Neural progenitor cell (in vitro differentiated cells): ENCODE measurements at regions not wholly inside any gene's neighbourhood (a gene's known extent, or its start where the extent isn't known, plus 50 kb on each side); places are given as distances from the start of the nearest gene placed in this dataset.

ENCODE experiments used
- DNase-seq: peaks from one replicate; pipeline ENCODE4 v3.0.0-alpha.2; 2016; ENCODE audit warnings: low spot score
- H2AFZ ChIP-seq: fragments of 200-600 bp; sonication (generic); replicated peaks from 2 replicates; pipeline ENCODE4 v1.6.1; 2016; ENCODE audit warnings: antibody characterized with exemption
- H3F3A ChIP-seq: fragments of 200-600 bp; sonication (generic); 2 replicates; pipeline ENCODE4 v1.6.1; 2016; ENCODE audit warnings: antibody characterized with exemption, low read depth
- H3K27ac ChIP-seq: fragments of 200-600 bp; sonication (generic); 2 replicates; pipeline ENCODE4 v1.5.1; 2016; ENCODE audit warnings: mild to moderate bottlenecking
- H3K27me3 ChIP-seq: fragments of 200-600 bp; sonication (generic); 2 replicates; pipeline ENCODE4 v1.6.1; 2016; ENCODE audit warnings: mild to moderate bottlenecking, moderate library complexity
- H3K36me3 ChIP-seq: fragments of 200-600 bp; sonication (generic); 2 replicates; pipeline ENCODE4 v1.5.1; 2016
- H3K4me1 ChIP-seq: fragments of 200-600 bp; sonication (generic); 2 replicates; pipeline ENCODE4 v1.6.1; 2016; ENCODE audit warnings: mixed run types
- H3K4me2 ChIP-seq: fragments of 200-600 bp; sonication (generic); 2 replicates; pipeline ENCODE4 v1.6.1; 2016
- H3K4me3 ChIP-seq: fragments of 200-600 bp; sonication (generic); 2 replicates; pipeline ENCODE4 v1.5.1; 2016
- H3K79me2 ChIP-seq: fragments of 200-600 bp; sonication (generic); 2 replicates; pipeline ENCODE4 v1.6.1; 2016; ENCODE audit warnings: low read depth
- H3K9ac ChIP-seq: fragments of 200-600 bp; sonication (generic); 2 replicates; pipeline ENCODE4 v1.6.1; 2016
- H3K9me3 ChIP-seq: fragments of 200-600 bp; sonication (generic); 2 replicates; pipeline ENCODE4 v1.5.1; 2016; ENCODE audit warnings: low read depth
- H4K20me1 ChIP-seq: fragments of 200-600 bp; sonication (generic); 2 replicates; pipeline ENCODE4 v1.6.1; 2016; ENCODE audit warnings: low read depth
- H3K27ac Mint-ChIP-seq: 3 replicates; pipeline ENCODE4 v1.8.0; 2021; ENCODE audit warnings: mixed read lengths
- H3K27me3 Mint-ChIP-seq: 2 replicates; pipeline ENCODE4 v1.8.0; 2022; ENCODE audit warnings: low read depth, mild to moderate bottlenecking, inconsistent platforms, moderate library complexity, mixed read lengths; ENCODE audit not compliant: insufficient read depth
- H3K36me3 Mint-ChIP-seq: 3 replicates; pipeline ENCODE4 v1.8.0; 2021; ENCODE audit warnings: mixed read lengths
- H3K4me1 Mint-ChIP-seq: 3 replicates; pipeline ENCODE4 v1.8.0; 2021; ENCODE audit warnings: mixed read lengths
- H3K4me3 Mint-ChIP-seq: 3 replicates; pipeline ENCODE4 v1.8.0; 2021; ENCODE audit warnings: mild to moderate bottlenecking, moderate library complexity, mixed read lengths
- H3K9me3 Mint-ChIP-seq: 3 replicates; pipeline ENCODE4 v1.8.0; 2020; ENCODE audit warnings: mixed read lengths
- CTCF ChIP-seq: fragments of 200-600 bp; sonication (generic); IDR thresholded peaks from 2 replicates; pipeline ENCODE4 v1.5.1; 2017; ENCODE audit warnings: antibody characterized with exemption, mild to moderate bottlenecking
- EZH2 ChIP-seq: fragments of 200-600 bp; sonication (generic); IDR thresholded peaks from 2 replicates; pipeline ENCODE4 v1.6.1; 2017; ENCODE audit warnings: antibody characterized with exemption, mild to moderate bottlenecking, moderate library complexity
- EZH2phosphoT487 ChIP-seq: fragments of 200-600 bp; sonication (generic); IDR thresholded peaks from 2 replicates; pipeline ENCODE4 v1.6.1; 2017; ENCODE audit warnings: antibody characterized with exemption

- no peak overlapping the region for H3K4me2 ChIP-seq
- Mint-ChIP-seq H3K9me3 (peaks cover 4% of the 10 kb centered on the region), H3K27me3 (peaks cover 3% of the 10 kb centered on the region), H3K4me3 (no peak overlapping the region), H3K4me1 (peaks cover 18% of the 10 kb centered on the region), H3K36me3 (peaks cover 4% of the 10 kb centered on the region), H3K27ac (no peak overlapping the region)
- H3K9ac ChIP-seq = no peak overlapping the region
- H3K4me1 ChIP-seq = no peaks in the 10 kb centered on the region
- TF ChIP-seq EZH2 = no peak
- TF ChIP-seq EZH2phosphoT487 = no peak
- no peak for TF ChIP-seq CTCF
- H3K9me3 ChIP-seq = no peaks in the 10 kb centered on the region
- DNase-seq = no peak
- no peak overlapping the region for H2AFZ ChIP-seq
- H3K79me2 ChIP-seq = no peaks in the 10 kb centered on the region
- H4K20me1 ChIP-seq = no peaks in the 10 kb centered on the region
- no peak overlapping the region for H3K27ac ChIP-seq
- no peaks in the 10 kb centered on the region for H3F3A ChIP-seq
- H3K27me3 ChIP-seq = peaks cover 15% of the 10 kb centered on the region
- no peak overlapping the region for H3K4me3 ChIP-seq
- no peaks in the 10 kb centered on the region for H3K36me3 ChIP-seq
Observed at GRCh38 chr4:138405934-138406567, 163.9 kb upstream of the SLC7A11 start.

- TF ChIP-seq EZH2phosphoT487 = no peak
- Histone ChIP-seq H3K79me2 (no peaks in the 10 kb centered on the region), H3K27me3 (peaks cover 21% of the 10 kb centered on the region), H3K36me3 (no peaks in the 10 kb centered on the region), H2AFZ (no peak overlapping the region), H3K4me1 (no peaks in the 10 kb centered on the region), H3K9ac (no peak overlapping the region), H3K27ac (no peak overlapping the region), H4K20me1 (no peaks in the 10 kb centered on the region), H3K4me2 (no peak overlapping the region), H3K4me3 (no peak overlapping the region), H3F3A (no peaks in the 10 kb centered on the region), H3K9me3 (no peaks in the 10 kb centered on the region)
- Mint-ChIP-seq H3K27me3 (peaks cover 3% of the 10 kb centered on the region), H3K4me1 (peaks cover 24% of the 10 kb centered on the region), H3K9me3 (peaks cover 4% of the 10 kb centered on the region), H3K4me3 (no peak overlapping the region), H3K27ac (no peak overlapping the region), H3K36me3 (peaks cover 4% of the 10 kb centered on the region)
- no peak for DNase-seq
Observed at GRCh38 chr4:138405466-138405891, 163.3 kb upstream of the SLC7A11 start.

DNA sequence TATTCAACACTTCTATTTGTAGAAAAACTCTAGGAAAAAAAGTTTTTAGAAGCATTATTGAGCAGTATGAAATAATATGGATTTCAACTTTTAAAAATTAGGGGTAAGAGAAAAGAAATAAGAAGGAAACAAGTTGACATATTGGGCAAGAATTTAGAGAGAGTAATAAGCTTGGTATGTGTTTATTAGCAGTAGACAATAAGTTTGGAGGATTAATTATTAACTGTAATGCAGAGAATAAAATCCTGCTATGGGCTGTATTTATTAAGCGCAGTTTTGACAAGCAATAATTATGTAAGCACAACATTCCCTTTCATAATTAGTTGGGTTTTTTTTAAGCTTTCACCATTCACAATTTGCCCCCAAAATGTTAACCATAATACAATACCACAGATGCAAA, 162.7 kb upstream of the SLC7A11 start:
- Mint-ChIP-seq H3K27ac (no peak overlapping the region), H3K4me1 (peaks cover 31% of the 10 kb centered on the region), H3K9me3 (peaks cover 4% of the 10 kb centered on the region), H3K36me3 (peaks cover 4% of the 10 kb centered on the region), H3K27me3 (peaks cover 3% of the 10 kb centered on the region), H3K4me3 (no peak overlapping the region)
- no peak overlapping the region for H3K27ac ChIP-seq
- no peaks in the 10 kb centered on the region for H3F3A ChIP-seq
- H3K36me3 ChIP-seq = no peaks in the 10 kb centered on the region
- no peak for DNase-seq
- H4K20me1 ChIP-seq = no peaks in the 10 kb centered on the region
- H2AFZ ChIP-seq = no peak overlapping the region
- no peaks in the 10 kb centered on the region for H3K79me2 ChIP-seq
- H3K4me2 ChIP-seq = no peak overlapping the region
- no peak for TF ChIP-seq CTCF
- TF ChIP-seq EZH2 = no peak
- TF ChIP-seq EZH2phosphoT487 = no peak
- no peaks in the 10 kb centered on the region for H3K4me1 ChIP-seq
- peaks cover 27% of the 10 kb centered on the region for H3K27me3 ChIP-seq
- H3K9me3 ChIP-seq = no peaks in the 10 kb centered on the region
- no peak overlapping the region for H3K4me3 ChIP-seq
- no peak overlapping the region for H3K9ac ChIP-seq

DNA sequence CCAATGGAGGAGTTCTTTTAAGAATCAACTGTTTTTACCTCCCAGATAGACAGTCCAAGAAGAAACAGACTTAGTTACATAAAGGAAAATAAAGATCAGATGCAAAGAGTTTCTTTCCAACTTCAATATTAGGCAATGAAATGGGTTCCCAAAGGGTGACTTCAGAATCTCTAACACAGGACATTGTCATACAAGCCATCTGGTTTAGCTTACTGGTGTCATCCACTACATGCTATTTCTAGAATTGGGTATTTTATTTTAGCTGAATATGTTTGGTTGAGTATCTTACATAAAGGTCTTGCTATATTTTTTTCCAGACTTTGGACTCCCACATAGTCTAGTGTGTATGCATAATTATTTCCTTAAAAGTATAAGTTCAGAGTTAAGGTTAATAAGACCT, 162.1 kb upstream of the SLC7A11 start:
- Mint-ChIP-seq H3K9me3 (peaks cover 4% of the 10 kb centered on the region), H3K36me3 (peaks cover 4% of the 10 kb centered on the region), H3K27me3 (peaks cover 3% of the 10 kb centered on the region), H3K4me1 (peaks cover 36% of the 10 kb centered on the region), H3K27ac (no peak overlapping the region), H3K4me3 (no peak overlapping the region)
- no peak overlapping the region for H2AFZ ChIP-seq
- TF ChIP-seq EZH2 (no peak), EZH2phosphoT487 (no peak), CTCF (no peak)
- H4K20me1 ChIP-seq = no peaks in the 10 kb centered on the region
- H3K27me3 ChIP-seq = peaks cover 33% of the 10 kb centered on the region
- H3K27ac ChIP-seq = no peak overlapping the region
- DNase-seq = no peak
- no peaks in the 10 kb centered on the region for H3K9me3 ChIP-seq
- peaks cover 3% of the 10 kb centered on the region for H3K4me1 ChIP-seq
- H3K4me3 ChIP-seq = no peak overlapping the region
- no peak overlapping the region for H3K9ac ChIP-seq
- H3K4me2 ChIP-seq = no peak overlapping the region
- no peaks in the 10 kb centered on the region for H3F3A ChIP-seq
- no peaks in the 10 kb centered on the region for H3K79me2 ChIP-seq
- H3K36me3 ChIP-seq = no peaks in the 10 kb centered on the region
